HG03135 (cell line): ENCODE measurements at regions not wholly inside any gene's neighbourhood (a gene's known extent, or its start where the extent isn't known, plus 50 kb on each side); places are given as distances from the start of the nearest gene placed in this dataset.
"Not testable (repeated sequence)": the region's sequence is repeated elsewhere in the genome, so short reads cannot be mapped to it uniquely, and the experiment has no call there.

Source experiments
- ATAC-seq: cut with Tn5 transposase; IDR thresholded peaks from one replicate; pipeline ENCODE4 v1.9.1; 2021; ENCODE audit warnings: mild to moderate bottlenecking, moderate library complexity; ENCODE audit not compliant: unreplicated experiment

- ATAC-seq: no peak
Observed at GRCh38 chr18:52227536-52227935, 112.5 kb upstream of the DCC start.

- ATAC-seq: no peak
Observed at GRCh38 chr18:52228166-52228565, 111.8 kb upstream of the DCC start.

GRCh38 chr18:52236131-52236530, 103.9 kb upstream of the DCC start:
- ATAC-seq: no peak

- ATAC-seq: no peak
Observed at GRCh38 chr18:52237551-52237950, 102.4 kb upstream of the DCC start.

- ATAC-seq: no peak
Observed at GRCh38 chr18:52242711-52243110, 97.3 kb upstream of the DCC start.

GRCh38 chr18:52244658-52245057, 95.3 kb upstream of the DCC start:
- no peak for ATAC-seq

- ATAC-seq: no peak
Observed at GRCh38 chr18:52254367-52254766, 85.6 kb upstream of the DCC start.

GRCh38 chr18:52257417-52257816, 82.6 kb upstream of the DCC start:
- not testable (repeated sequence) for ATAC-seq

- ATAC-seq: no peak
Observed at GRCh38 chr18:52275817-52276216, 64.2 kb upstream of the DCC start.

- ATAC-seq: no peak
Observed at GRCh38 chr18:52277785-52278184, 62.2 kb upstream of the DCC start.

GRCh38 chr18:52278191-52278590, 61.8 kb upstream of the DCC start:
- no peak for ATAC-seq

- ATAC-seq: no peak
Observed at GRCh38 chr18:52280702-52281101, 59.3 kb upstream of the DCC start.

- ATAC-seq: no peak
Observed at GRCh38 chr18:52283927-52284326, 56.1 kb upstream of the DCC start.

- no peak for ATAC-seq
Observed at GRCh38 chr18:52286675-52287074, 53.3 kb upstream of the DCC start.

GRCh38 chr18:52287151-52287550, 52.8 kb upstream of the DCC start:
- ATAC-seq: no peak

GRCh38 chr18:52288403-52289004, 51.5 kb upstream of the DCC start:
- ATAC-seq: no peak

GRCh38 chr18:52289392-52289791, 50.6 kb upstream of the DCC start:
- no peak for ATAC-seq
